Esophagus squamous epithelium (tissue), 5 donors: ENCODE measurements at regions not wholly inside any gene's neighbourhood (a gene's known extent, or its start where the extent isn't known, plus 50 kb on each side); places are given as distances from the start of the nearest gene placed in this dataset.

Source experiments
- DNase-seq: peaks from one replicate; lab custom pipeline; 2025; lab: John Stamatoyannopoulos, UW
- H3K27ac ChIP-seq, 4 donors: fragments of 200-600 bp; sonication (generic); one replicate each; pipeline ENCODE4 v1.5.1; 2016 to 2019; ENCODE audit warnings: mild to moderate bottlenecking in 1 of 4
- H3K27me3 ChIP-seq, 4 donors: fragments of 200-600 bp; sonication (generic); 1 replicate in 3 of 4; 2 replicates in 1 of 4; pipeline versions ENCODE4 v1.5.1 to v1.6.0; 2017 to 2021; ENCODE audit warnings: antibody characterized with exemption in 1 of 4
- H3K36me3 ChIP-seq, 3 donors: fragments of 200-600 bp; sonication (generic); one replicate each; pipeline ENCODE4 v1.5.1; 2016 to 2019
- H3K4me1 ChIP-seq, 3 donors: fragments of 200-600 bp; sonication (generic); one replicate each; pipeline ENCODE4 v1.5.1; 2017 to 2019
- H3K4me3 ChIP-seq, 4 donors: fragments of 200-600 bp; sonication (generic); 1 replicate in 3 of 4; 2 replicates in 1 of 4; pipeline ENCODE4 v1.5.1; 2016 to 2019; ENCODE audit warnings: mild to moderate bottlenecking in 2 of 4, moderate library complexity in 1 of 4
- H3K9me3 ChIP-seq, 3 donors: fragments of 200-600 bp; sonication (generic); one replicate each; pipeline ENCODE4 v1.5.1; 2016 to 2019
- CTCF ChIP-seq, 6 experiments: fragments of 450-650 bp in 4 of 6; fragments of 200-600 bp in 2 of 6; sonication (generic) in 2 of 6; IDR thresholded peaks; one replicate each; pipeline ENCODE4 v1.5.1; 2016 to 2019; ENCODE audit warnings: antibody characterized with exemption in 6 of 6, mild to moderate bottlenecking in 4 of 6, moderate library complexity in 4 of 6
- POLR2A ChIP-seq, 4 donors: fragments of 450-650 bp; IDR thresholded peaks; one replicate each; pipeline ENCODE4 v1.6.1; 2017; ENCODE audit warnings: antibody characterized with exemption in 4 of 4, mild to moderate bottlenecking in 4 of 4, moderate library complexity in 3 of 4
- WGBS, 2 donors: methylation state at CpG; one replicate each; pipeline ENCODE4 v1.1.5; 2018; 5-methylcytosine and 5-hydroxymethylcytosine counted together
- intact Hi-C: fragments of 100-400 bp; cut with DNase I; formaldehyde crosslinking; loops from one replicate; pipeline ENCODE4 v1.15.0; 2022
- donor health status: DM: yes; HTN: yes; CAD: no.

GRCh38 chr15:60244813-60245212 lies 153.0 kb downstream of the ANXA2 start:
- peaks cover 0 to 24% (median 0%) of the 10 kb centered on the region in 4 donors for H3K27me3 ChIP-seq
- H3K36me3 ChIP-seq: no peaks in the 10 kb centered on the region
- no peaks in the 10 kb centered on the region for H3K4me1 ChIP-seq
- DNase-seq: no peak
- no peak overlapping the region for H3K4me3 ChIP-seq
- TF ChIP-seq POLR2A (IDR thresholded peaks at IDR 0.05) (no peak), CTCF (IDR thresholded peaks at IDR 0.05) (no peak)
- intact Hi-C loops: no loop called here
- no peak overlapping the region for H3K27ac ChIP-seq
- peaks cover 0 to 7% (median 0%) of the 10 kb centered on the region in 3 donors for H3K9me3 ChIP-seq

GRCh38 chr15:60250316-60250715 lies 147.5 kb downstream of the ANXA2 start:
- no peak overlapping the region for H3K4me3 ChIP-seq
- WGBS, 2 donors: 60 to 69% methylated on average over 3 of the region's 3 CpGs
- TF ChIP-seq CTCF (IDR thresholded peaks at IDR 0.05): no peak
- no peak for TF ChIP-seq POLR2A (IDR thresholded peaks at IDR 0.05)
- peaks cover 0 to 32% (median 0%) of the 10 kb centered on the region in 4 donors for H3K27me3 ChIP-seq
- intact Hi-C loops: no loop called here
- H3K36me3 ChIP-seq: no peaks in the 10 kb centered on the region
- H3K4me1 ChIP-seq: no peaks in the 10 kb centered on the region
- H3K27ac ChIP-seq: no peak overlapping the region
- H3K9me3 ChIP-seq: no peaks in the 10 kb centered on the region
- DNase-seq: no peak

GRCh38 chr15:60251300-60252070 lies 146.3 kb downstream of the ANXA2 start:
- Histone ChIP-seq H3K36me3 (no peaks in the 10 kb centered on the region), H3K27me3 (peaks cover 0 to 32% (median 0%) of the 10 kb centered on the region in 4 donors), H3K27ac (no peak overlapping the region), H3K4me3 (no peak overlapping the region), H3K9me3 (no peaks in the 10 kb centered on the region), H3K4me1 (no peaks in the 10 kb centered on the region)
- intact Hi-C loops: no loop called here
- no peak for DNase-seq
- 40 to 41% methylated on average over 6 of the region's 6 CpGs for WGBS, 2 donors
- TF ChIP-seq POLR2A (IDR thresholded peaks at IDR 0.05) (no peak), CTCF (IDR thresholded peaks at IDR 0.05) (no peak)

- DNase-seq: no peak
- H3K36me3 ChIP-seq: no peaks in the 10 kb centered on the region
- H3K4me3 ChIP-seq: no peak overlapping the region
- intact Hi-C loops: no loop called here
- H3K27me3 ChIP-seq: peaks cover 0 to 32% (median 0%) of the 10 kb centered on the region in 4 donors
- no peaks in the 10 kb centered on the region for H3K9me3 ChIP-seq
- H3K4me1 ChIP-seq: no peaks in the 10 kb centered on the region
- WGBS, 2 donors: 0 to 67% methylated on average over 1 of the region's 1 CpG
- TF ChIP-seq CTCF (IDR thresholded peaks at IDR 0.05): no peak
- no peak for TF ChIP-seq POLR2A (IDR thresholded peaks at IDR 0.05)
- H3K27ac ChIP-seq: no peak overlapping the region
Observed at GRCh38 chr15:60254416-60254815, 143.4 kb downstream of the ANXA2 start.

GRCh38 chr15:60255390-60255789 lies 142.4 kb downstream of the ANXA2 start:
- H3K27me3 ChIP-seq: peaks cover 0 to 32% (median 0%) of the 10 kb centered on the region in 4 donors
- TF ChIP-seq CTCF (IDR thresholded peaks at IDR 0.05) (no peak), POLR2A (IDR thresholded peaks at IDR 0.05) (no peak)
- no peaks in the 10 kb centered on the region for H3K9me3 ChIP-seq
- H3K27ac ChIP-seq: no peak overlapping the region
- WGBS, 2 donors: 16 to 38% methylated on average over 2 of the region's 2 CpGs
- intact Hi-C loops: no loop called here
- H3K4me3 ChIP-seq: no peak overlapping the region
- no peak for DNase-seq
- H3K4me1 ChIP-seq: no peaks in the 10 kb centered on the region
- H3K36me3 ChIP-seq: no peaks in the 10 kb centered on the region
